H4 (cell line): ENCODE measurements at regions not wholly inside any gene's neighbourhood (a gene's known extent, or its start where the extent isn't known, plus 50 kb on each side); places are given as distances from the start of the nearest gene placed in this dataset.
"Not testable (repeated sequence)": the region's sequence is repeated elsewhere in the genome, so short reads cannot be mapped to it uniquely, and the experiment has no call there.

ENCODE experiments used
- DNase-seq: peaks from one replicate; pipeline ENCODE4 v3.0.0-alpha.2; 2015; ENCODE audit warnings: low spot score

- DNase-seq: peak; percentile 89
These were observed 90.0 kb upstream of the IFNGR1 start for GRCh38 chr6:137309078-137309762.

- DNase-seq: no peak
These were observed 88.1 kb upstream of the IFNGR1 start for GRCh38 chr6:137307163-137307854.

GRCh38 chr6:137305691-137306090 is 86.5 kb upstream of the IFNGR1 start:
- DNase-seq: no peak

- DNase-seq: no peak
These were observed 85.0 kb upstream of the IFNGR1 start for GRCh38 chr6:137304020-137304780.

- DNase-seq: no peak
These were observed 84.3 kb upstream of the IFNGR1 start for GRCh38 chr6:137303441-137303840.

- no peak for DNase-seq
These were observed 80.5 kb upstream of the IFNGR1 start for GRCh38 chr6:137299681-137300080.

- DNase-seq: no peak
These were observed 78.7 kb upstream of the IFNGR1 start for GRCh38 chr6:137297887-137298286.

- not testable (repeated sequence) for DNase-seq
These were observed 73.1 kb upstream of the IFNGR1 start for GRCh38 chr6:137292326-137292725.

GRCh38 chr6:137291441-137291840 is 72.3 kb upstream of the IFNGR1 start:
- DNase-seq: peak; percentile 27

- DNase-seq: no peak
These were observed 71.5 kb upstream of the IFNGR1 start for GRCh38 chr6:137290601-137291261.

- no peak for DNase-seq
These were observed 67.7 kb upstream of the IFNGR1 start for GRCh38 chr6:137286916-137287315.

- no peak for DNase-seq
These were observed 67.2 kb upstream of the IFNGR1 start for GRCh38 chr6:137286368-137286767.

- DNase-seq: no peak
These were observed 65.6 kb upstream of the IFNGR1 start for GRCh38 chr6:137284811-137285110.

- peak; percentile 43 for DNase-seq
These were observed 65.0 kb upstream of the IFNGR1 start for GRCh38 chr6:137283940-137284810.

- no peak for DNase-seq
These were observed 63.9 kb upstream of the IFNGR1 start for GRCh38 chr6:137283080-137283479.

GRCh38 chr6:137282254-137282653 is 63.1 kb upstream of the IFNGR1 start:
- no peak for DNase-seq

GRCh38 chr6:137279279-137279678 is 60.1 kb upstream of the IFNGR1 start:
- DNase-seq: not testable (repeated sequence)

- peak; percentile 42 for DNase-seq
These were observed 58.9 kb upstream of the IFNGR1 start for GRCh38 chr6:137277971-137278637.

- DNase-seq: no peak
These were observed 53.2 kb upstream of the IFNGR1 start for GRCh38 chr6:137272403-137272802.

GRCh38 chr6:137271245-137272183 is 52.3 kb upstream of the IFNGR1 start:
- peak; percentile 38 for DNase-seq
